ENCODE measurements at regions not wholly inside any gene's neighbourhood (a gene's known extent, or its start where the extent isn't known, plus 50 kb on each side); places are given as distances from the start of the nearest gene placed in this dataset.

DNA sequence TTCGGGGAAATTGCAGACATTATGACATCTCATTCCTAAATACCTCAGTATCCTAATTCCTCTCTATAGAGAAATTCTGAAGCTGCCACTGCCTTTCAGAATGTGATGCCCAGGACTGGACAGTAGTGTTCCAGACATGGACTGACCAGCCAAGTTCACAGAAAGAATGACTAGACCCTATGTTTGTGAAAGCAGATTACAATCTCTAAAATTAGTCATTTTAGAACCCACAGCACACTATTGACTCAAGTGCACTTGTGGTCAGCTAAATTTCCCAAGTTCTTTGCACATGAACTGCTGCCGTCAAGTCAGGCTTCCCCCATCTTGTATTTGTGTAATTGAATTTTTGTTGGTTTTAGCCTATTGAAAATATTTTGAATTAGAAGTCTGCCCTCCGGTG, 81.0 kb upstream of the ESX1 start:
- H3K9me3 Mint-ChIP-seq: peaks cover 10% of the 10 kb centered on the region
- no peak overlapping the region for H3K4me3 Mint-ChIP-seq
- H3K36me3 Mint-ChIP-seq: no peaks in the 10 kb centered on the region
- H3K27ac Mint-ChIP-seq: no peak overlapping the region
- TF ChIP-seq, protein P1, sequence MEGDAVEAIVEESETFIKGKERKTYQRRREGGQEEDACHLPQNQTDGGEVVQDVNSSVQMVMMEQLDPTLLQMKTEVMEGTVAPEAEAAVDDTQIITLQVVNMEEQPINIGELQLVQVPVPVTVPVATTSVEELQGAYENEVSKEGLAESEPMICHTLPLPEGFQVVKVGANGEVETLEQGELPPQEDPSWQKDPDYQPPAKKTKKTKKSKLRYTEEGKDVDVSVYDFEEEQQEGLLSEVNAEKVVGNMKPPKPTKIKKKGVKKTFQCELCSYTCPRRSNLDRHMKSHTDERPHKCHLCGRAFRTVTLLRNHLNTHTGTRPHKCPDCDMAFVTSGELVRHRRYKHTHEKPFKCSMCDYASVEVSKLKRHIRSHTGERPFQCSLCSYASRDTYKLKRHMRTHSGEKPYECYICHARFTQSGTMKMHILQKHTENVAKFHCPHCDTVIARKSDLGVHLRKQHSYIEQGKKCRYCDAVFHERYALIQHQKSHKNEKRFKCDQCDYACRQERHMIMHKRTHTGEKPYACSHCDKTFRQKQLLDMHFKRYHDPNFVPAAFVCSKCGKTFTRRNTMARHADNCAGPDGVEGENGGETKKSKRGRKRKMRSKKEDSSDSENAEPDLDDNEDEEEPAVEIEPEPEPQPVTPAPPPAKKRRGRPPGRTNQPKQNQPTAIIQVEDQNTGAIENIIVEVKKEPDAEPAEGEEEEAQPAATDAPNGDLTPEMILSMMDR (IDR thresholded peaks at IDR 0.05; ENCODE audit: unreplicated experiment): no peak
- no peaks in the 10 kb centered on the region for H3K4me1 Mint-ChIP-seq
- peaks cover 7% of the 10 kb centered on the region for H3K27me3 Mint-ChIP-seq (ENCODE audit: low read depth)
- DNase-seq (ENCODE audit: low spot score in 2 of 2, unreplicated experiment in 2 of 2): no peak

DNA sequence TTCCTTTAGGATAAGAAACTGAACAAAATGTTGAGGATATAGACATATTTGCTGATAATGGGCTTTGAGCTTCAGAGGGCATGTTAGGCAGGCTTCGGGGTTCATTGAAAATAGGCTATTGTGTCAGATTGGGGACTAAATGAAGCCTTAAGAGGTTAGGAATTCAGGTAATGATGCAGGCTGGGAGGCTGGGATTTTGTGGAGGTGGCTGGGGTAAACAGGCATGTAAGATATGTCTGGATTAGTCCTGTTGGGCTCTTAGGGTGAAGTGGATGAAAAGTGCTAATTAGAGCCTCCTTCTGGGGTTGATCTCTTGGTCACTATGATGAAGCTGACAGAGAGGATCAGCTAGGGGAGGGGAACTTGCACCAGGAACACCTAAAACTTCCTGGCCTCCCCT, 80.2 kb upstream of the ESX1 start:
- H3K27me3 Mint-ChIP-seq (ENCODE audit: low read depth): peaks cover 6% of the 10 kb centered on the region
- TF ChIP-seq, protein P1 (IDR thresholded peaks at IDR 0.05; ENCODE audit: unreplicated experiment): no peak
- H3K36me3 Mint-ChIP-seq: no peaks in the 10 kb centered on the region
- peaks cover 10% of the 10 kb centered on the region for H3K9me3 Mint-ChIP-seq
- no peak for DNase-seq (ENCODE audit: low spot score in 2 of 2, unreplicated experiment in 2 of 2)
- H3K27ac Mint-ChIP-seq: no peak overlapping the region
- no peak overlapping the region for H3K4me3 Mint-ChIP-seq
- H3K4me1 Mint-ChIP-seq: no peaks in the 10 kb centered on the region

DNA sequence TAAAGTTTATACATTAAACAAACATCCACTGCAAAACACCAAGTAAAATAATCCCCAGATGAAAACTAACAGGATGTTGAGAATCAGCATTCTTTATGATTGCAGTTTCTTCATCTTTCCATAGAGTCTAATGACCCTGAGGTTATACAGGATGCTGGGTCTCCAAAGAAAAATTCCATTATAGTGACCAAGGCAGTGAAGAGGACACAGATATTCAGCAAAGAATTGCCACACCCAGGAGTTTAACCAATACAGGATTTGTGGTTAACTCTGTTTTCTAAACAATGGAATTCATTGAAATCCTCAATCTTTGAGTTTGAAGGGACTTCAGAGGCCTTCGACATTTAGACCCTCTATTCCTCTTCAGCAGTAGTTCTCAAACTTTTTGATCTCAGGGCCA, 76.2 kb upstream of the ESX1 start:
- no peak for DNase-seq (ENCODE audit: low spot score in 2 of 2, unreplicated experiment in 2 of 2)
- peaks cover 3% of the 10 kb centered on the region for H3K9me3 Mint-ChIP-seq
- H3K4me3 Mint-ChIP-seq: no peak overlapping the region
- H3K27me3 Mint-ChIP-seq (ENCODE audit: low read depth): no peaks in the 10 kb centered on the region
- no peaks in the 10 kb centered on the region for H3K36me3 Mint-ChIP-seq
- H3K27ac Mint-ChIP-seq: no peak overlapping the region
- H3K4me1 Mint-ChIP-seq: no peaks in the 10 kb centered on the region
- TF ChIP-seq, protein P1 (IDR thresholded peaks at IDR 0.05; ENCODE audit: unreplicated experiment): no peak

DNA sequence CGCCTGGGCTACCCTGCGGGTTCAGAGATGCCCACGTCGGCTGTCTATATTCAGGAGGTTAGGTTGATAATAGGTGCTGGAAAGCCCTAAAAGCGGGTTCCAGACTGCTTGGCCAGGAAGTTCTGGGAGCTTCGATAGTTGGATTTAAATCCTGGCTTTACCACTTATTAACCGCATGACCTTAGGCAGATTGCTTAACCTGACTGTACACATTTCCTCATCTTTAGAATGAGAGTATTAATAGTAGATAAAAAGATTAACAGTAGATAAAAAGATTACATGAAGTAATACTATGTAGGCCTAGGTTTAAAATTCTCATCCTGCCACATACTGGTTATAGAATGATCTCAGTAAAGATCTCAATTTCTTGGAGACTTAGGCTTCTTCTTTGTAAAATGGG, 75.0 kb upstream of the ESX1 start:
- peaks cover 13% of the 10 kb centered on the region for H3K9me3 Mint-ChIP-seq
- H3K4me1 Mint-ChIP-seq: no peaks in the 10 kb centered on the region
- no peaks in the 10 kb centered on the region for H3K27me3 Mint-ChIP-seq (ENCODE audit: low read depth)
- no peaks in the 10 kb centered on the region for H3K36me3 Mint-ChIP-seq
- TF ChIP-seq, protein P1 (IDR thresholded peaks at IDR 0.05; ENCODE audit: unreplicated experiment): no peak
- no peak for DNase-seq (ENCODE audit: low spot score in 2 of 2, unreplicated experiment in 2 of 2)
- H3K27ac Mint-ChIP-seq: no peak overlapping the region
- H3K4me3 Mint-ChIP-seq: no peak overlapping the region

DNA sequence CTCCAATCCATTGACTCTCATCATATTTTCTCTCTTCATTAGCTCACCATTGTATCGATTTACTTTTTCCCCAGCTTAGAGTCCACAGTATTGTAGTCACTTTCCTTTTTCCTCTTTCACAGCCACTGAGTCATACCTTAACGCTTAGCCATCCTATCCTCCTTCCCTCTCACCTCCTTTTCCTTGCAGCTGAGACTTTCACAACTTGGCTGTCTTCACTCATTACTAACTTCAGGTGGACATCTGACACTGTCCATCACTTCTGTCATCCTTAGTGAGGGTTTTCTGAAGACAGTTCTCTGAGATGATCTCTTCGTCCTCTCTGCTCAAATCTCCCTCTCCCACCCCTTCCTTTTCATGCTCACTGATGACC, 70.5 kb upstream of the ESX1 start:
- TF ChIP-seq, protein P1 (IDR thresholded peaks at IDR 0.05; ENCODE audit: unreplicated experiment): no peak
- Mint-ChIP-seq H3K27ac (no peak overlapping the region), H3K36me3 (no peaks in the 10 kb centered on the region), H3K4me3 (no peak overlapping the region), H3K9me3 (peaks cover 17% of the 10 kb centered on the region), H3K27me3 (ENCODE audit: low read depth) (peaks cover 3% of the 10 kb centered on the region), H3K4me1 (no peaks in the 10 kb centered on the region)
- DNase-seq (ENCODE audit: low spot score in 2 of 2, unreplicated experiment in 2 of 2): no peak

All from mesothelial cell of epicardium (in vitro differentiated cells).